Keratinocyte (primary cell): ENCODE measurements at regions not wholly inside any gene's neighbourhood (a gene's known extent, or its start where the extent isn't known, plus 50 kb on each side); places are given as distances from the start of the nearest gene placed in this dataset.

Experiments used
- DNase-seq: peaks from one replicate; pipeline ENCODE4 v3.0.0-alpha.2; 2011; ENCODE audit warnings: low read depth, missing footprints, low spot score
- FAIRE-seq: peaks from 2 replicates; lab custom pipeline; 2011; peaks lifted over from hg19 to GRCh38; lab: Jason Lieb, UNC
- H2AFZ ChIP-seq: 2 replicates; pipeline ENCODE4 v1.6.0; 2012; ENCODE audit warnings: low read length, control low read depth, inconsistent platforms; ENCODE audit not compliant: control insufficient read depth
- H3K27ac ChIP-seq: 2 replicates; pipeline ENCODE4 v1.5.1; 2011; ENCODE audit warnings: low read length; ENCODE audit not compliant: control insufficient read depth, insufficient read depth
- H3K27me3 ChIP-seq: 3 replicates; pipeline ENCODE4 v1.6.0; 2011; ENCODE audit warnings: low read length; ENCODE audit not compliant: control insufficient read depth, insufficient read depth; ENCODE audit errors: extremely low read depth
- H3K36me3 ChIP-seq, 2 experiments: 2 replicates in 1 of 2; 3 replicates in 1 of 2; pipeline ENCODE4 v1.5.1; 2011; ENCODE audit warnings: low read length in 2 of 2, mild to moderate bottlenecking in 1 of 2; ENCODE audit not compliant: control insufficient read depth in 2 of 2, insufficient read depth in 2 of 2; ENCODE audit errors: extremely low read depth in 1 of 2
- H3K4me1 ChIP-seq: 3 replicates; pipeline ENCODE4 v1.5.1; 2011; ENCODE audit warnings: low read length; ENCODE audit not compliant: control insufficient read depth, insufficient read depth; ENCODE audit errors: extremely low read depth
- H3K4me2 ChIP-seq: 3 replicates; pipeline ENCODE4 v1.6.0; 2011; ENCODE audit warnings: low read depth, low read length; ENCODE audit not compliant: control insufficient read depth, insufficient read depth; ENCODE audit errors: extremely low read depth
- H3K4me3 ChIP-seq, 3 experiments: fragments of 200-600 bp in 1 of 3; sonication (generic) in 1 of 3; 2 replicates in 2 of 3; 3 replicates in 1 of 3; pipeline ENCODE4 v1.5.1; 2011 to 2016; ENCODE audit warnings: low read length in 3 of 3, mild to moderate bottlenecking in 3 of 3, control low read depth in 2 of 3, inconsistent platforms in 1 of 3, low read depth in 1 of 3, mixed read lengths in 1 of 3, mixed run types in 1 of 3, moderate library complexity in 1 of 3; ENCODE audit not compliant: control insufficient read depth in 2 of 3, insufficient read depth in 2 of 3; ENCODE audit errors: extremely low read depth in 1 of 3
- H3K79me2 ChIP-seq: 2 replicates; pipeline ENCODE4 v1.6.0; 2012; ENCODE audit warnings: low read length; ENCODE audit not compliant: control insufficient read depth, insufficient read depth
- H3K9ac ChIP-seq: 3 replicates; pipeline ENCODE4 v1.6.0; 2011; ENCODE audit warnings: low read length; ENCODE audit not compliant: control insufficient read depth, insufficient read depth; ENCODE audit errors: extremely low read depth
- H3K9me1 ChIP-seq: 3 replicates; pipeline ENCODE4 v1.6.0; 2011; ENCODE audit warnings: low read length; ENCODE audit not compliant: control insufficient read depth, insufficient read depth; ENCODE audit errors: extremely low read depth
- H3K9me3 ChIP-seq: 2 replicates; pipeline ENCODE4 v1.5.1; 2012; ENCODE audit warnings: low read depth, low read length; ENCODE audit not compliant: control insufficient read depth
- H4K20me1 ChIP-seq: 3 replicates; pipeline ENCODE4 v1.6.0; 2011; ENCODE audit warnings: low read length; ENCODE audit not compliant: control insufficient read depth, insufficient read depth; ENCODE audit errors: extremely low read depth
- CTCF ChIP-seq, 3 experiments: IDR thresholded peaks in 1 of 3; conservative IDR thresholded peaks in 1 of 3; optimal IDR thresholded peaks in 1 of 3; 2 replicates in 2 of 3; 3 replicates in 1 of 3; pipeline versions ENCODE3 to v1.5.1; 2011; ENCODE audit warnings: low read length in 3 of 3, mild to moderate bottlenecking in 3 of 3, moderate library complexity in 2 of 3, control low read depth in 1 of 3, inconsistent platforms in 1 of 3; ENCODE audit not compliant: insufficient read depth in 2 of 3; ENCODE audit errors: extremely low read depth in 1 of 3
- EZH2 ChIP-seq: IDR thresholded peaks from one replicate; pipeline ENCODE4 v1.6.1; 2012; ENCODE audit warnings: inconsistent platforms, mild to moderate bottlenecking, low read length, moderate library complexity
- dilution Hi-C: fragments of 300-500 bp; cut with MboI; formaldehyde crosslinking; loops from one replicate; pipeline ENCODE4 v1.7.0; 2020; ENCODE audit warnings: low sequenced_read_pairs; ENCODE audit not compliant: extremely low pct_ligation_motif_present

- Histone ChIP-seq H3K36me3 (no peaks in the 10 kb centered on the region), H3K27me3 (no peaks in the 10 kb centered on the region), H3K27ac (no peak overlapping the region), H3K9me1 (no peaks in the 10 kb centered on the region), H3K9ac (no peak overlapping the region), H3K4me2 (no peak overlapping the region), H3K4me1 (no peaks in the 10 kb centered on the region), H3K4me3 (no peak overlapping the region), H2AFZ (no peak overlapping the region), H3K79me2 (no peaks in the 10 kb centered on the region), H4K20me1 (no peaks in the 10 kb centered on the region), H3K9me3 (no peaks in the 10 kb centered on the region)
- DNase-seq (no peak), FAIRE-seq (no peak)
- dilution Hi-C loops: no loop called here
- TF ChIP-seq CTCF (optimal IDR thresholded peaks at IDR 0.05 in 1 of 3, IDR thresholded peaks at IDR 0.05 in 1 of 3, conservative IDR thresholded peaks at IDR 0.05 in 1 of 3; ENCODE audit: extremely low read depth in 1 of 3, insufficient read depth in 2 of 3, low read length in 3 of 3): no peak
- TF ChIP-seq EZH2: no peak
Measured at GRCh38 chr5:7324919-7325318, 71.0 kb upstream of the ADCY2 start.

GRCh38 chr5:7325975-7326913, 69.7 kb upstream of the ADCY2 start:
- no peaks in the 10 kb centered on the region for H3K9me3 ChIP-seq
- H3K27ac ChIP-seq: no peak overlapping the region
- H3K4me3 ChIP-seq: no peak overlapping the region
- H2AFZ ChIP-seq: no peak overlapping the region
- TF ChIP-seq EZH2: no peak
- no peak for TF ChIP-seq CTCF (optimal IDR thresholded peaks at IDR 0.05 in 1 of 3, IDR thresholded peaks at IDR 0.05 in 1 of 3, conservative IDR thresholded peaks at IDR 0.05 in 1 of 3; ENCODE audit: extremely low read depth in 1 of 3, insufficient read depth in 2 of 3, low read length in 3 of 3)
- H3K4me2 ChIP-seq: no peak overlapping the region
- no peaks in the 10 kb centered on the region for H4K20me1 ChIP-seq
- FAIRE-seq (no peak), DNase-seq (no peak)
- H3K36me3 ChIP-seq: no peaks in the 10 kb centered on the region
- H3K79me2 ChIP-seq: no peaks in the 10 kb centered on the region
- no peaks in the 10 kb centered on the region for H3K4me1 ChIP-seq
- H3K9ac ChIP-seq: no peak overlapping the region
- dilution Hi-C loops: no loop called here
- H3K27me3 ChIP-seq: no peaks in the 10 kb centered on the region
- H3K9me1 ChIP-seq: no peaks in the 10 kb centered on the region
